ENCODE measurements at regions not wholly inside any gene's neighbourhood (a gene's known extent, or its start where the extent isn't known, plus 50 kb on each side); places are given as distances from the start of the nearest gene placed in this dataset.

GRCh38 chr9:71592400-71592799, 175.9 kb downstream of the CEMIP2 start:
- no peaks in the 10 kb centered on the region for H3K79me2 ChIP-seq (ENCODE audit: low read length)
- no peak overlapping the region for H3K4me3 ChIP-seq (ENCODE audit: low read length)
- TF ChIP-seq EZH2phosphoT487 (IDR thresholded peaks at IDR 0.05; ENCODE audit: low read depth), result no peak
- no peak for TF ChIP-seq CTCF (IDR thresholded peaks at IDR 0.05; ENCODE audit: low read depth, low read length)
- no peaks in the 10 kb centered on the region for H3K9me3 ChIP-seq (ENCODE audit: insufficient read depth, low read length)
- no peak overlapping the region for H3K4me2 ChIP-seq (ENCODE audit: low read length)
- no peaks in the 10 kb centered on the region for H4K20me1 ChIP-seq (ENCODE audit: insufficient read depth, low read length)
- H3K27ac ChIP-seq (ENCODE audit: low read length), result no peak overlapping the region
- no peaks in the 10 kb centered on the region for H3K36me3 ChIP-seq (replicated peaks; ENCODE audit: low read depth, low read length)
- no peaks in the 10 kb centered on the region for H3K27me3 ChIP-seq (ENCODE audit: low read depth, low read length)
- H3K9ac ChIP-seq (ENCODE audit: low read length), result no peak overlapping the region
- H3K4me1 ChIP-seq (ENCODE audit: low read length), result no peaks in the 10 kb centered on the region
- H2AFZ ChIP-seq (ENCODE audit: low read depth, low read length), result no peak overlapping the region

- H2AFZ ChIP-seq (ENCODE audit: low read depth, low read length), result no peak overlapping the region
- no peak overlapping the region for H3K27ac ChIP-seq (ENCODE audit: low read length)
- no peaks in the 10 kb centered on the region for H4K20me1 ChIP-seq (ENCODE audit: insufficient read depth, low read length)
- no peak overlapping the region for H3K9ac ChIP-seq (ENCODE audit: low read length)
- TF ChIP-seq CTCF (IDR thresholded peaks at IDR 0.05; ENCODE audit: low read depth, low read length), result no peak
- TF ChIP-seq EZH2phosphoT487 (IDR thresholded peaks at IDR 0.05; ENCODE audit: low read depth), result no peak
- no peaks in the 10 kb centered on the region for H3K4me1 ChIP-seq (ENCODE audit: low read length)
- no peak overlapping the region for H3K4me2 ChIP-seq (ENCODE audit: low read length)
- H3K4me3 ChIP-seq (ENCODE audit: low read length), result no peak overlapping the region
- H3K9me3 ChIP-seq (ENCODE audit: insufficient read depth, low read length), result no peaks in the 10 kb centered on the region
- H3K79me2 ChIP-seq (ENCODE audit: low read length), result no peaks in the 10 kb centered on the region
- no peaks in the 10 kb centered on the region for H3K36me3 ChIP-seq (replicated peaks; ENCODE audit: low read depth, low read length)
- no peaks in the 10 kb centered on the region for H3K27me3 ChIP-seq (ENCODE audit: low read depth, low read length)
Observed at GRCh38 chr9:71590362-71590761, 178.0 kb downstream of the CEMIP2 start.

- H3K4me3 ChIP-seq (ENCODE audit: low read length), result no peak overlapping the region
- no peak overlapping the region for H2AFZ ChIP-seq (ENCODE audit: low read depth, low read length)
- no peak overlapping the region for H3K9ac ChIP-seq (ENCODE audit: low read length)
Observed at GRCh38 chr9:71589612-71590011, 178.7 kb downstream of the CEMIP2 start.

GRCh38 chr9:71587576-71588362, 180.5 kb downstream of the CEMIP2 start:
- no peaks in the 10 kb centered on the region for H3K9me3 ChIP-seq (ENCODE audit: insufficient read depth, low read length)
- H3K4me2 ChIP-seq (ENCODE audit: low read length), result no peak overlapping the region
- no peaks in the 10 kb centered on the region for H3K79me2 ChIP-seq (ENCODE audit: low read length)
- no peak for TF ChIP-seq EZH2phosphoT487 (IDR thresholded peaks at IDR 0.05; ENCODE audit: low read depth)
- TF ChIP-seq CTCF (IDR thresholded peaks at IDR 0.05; ENCODE audit: low read depth, low read length), result no peak
- H3K27me3 ChIP-seq (ENCODE audit: low read depth, low read length), result no peaks in the 10 kb centered on the region
- no peaks in the 10 kb centered on the region for H4K20me1 ChIP-seq (ENCODE audit: insufficient read depth, low read length)
- no peaks in the 10 kb centered on the region for H3K36me3 ChIP-seq (replicated peaks; ENCODE audit: low read depth, low read length)
- H3K9ac ChIP-seq (ENCODE audit: low read length), result no peak overlapping the region
- H3K27ac ChIP-seq (ENCODE audit: low read length), result no peak overlapping the region
- H2AFZ ChIP-seq (ENCODE audit: low read depth, low read length), result no peak overlapping the region
- H3K4me1 ChIP-seq (ENCODE audit: low read length), result no peaks in the 10 kb centered on the region
- no peak overlapping the region for H3K4me3 ChIP-seq (ENCODE audit: low read length)

More at GRCh38 chr9:71589612-71590011, 178.7 kb downstream of the CEMIP2 start:
- H3K4me2 ChIP-seq (ENCODE audit: low read length), result no peak overlapping the region
- no peaks in the 10 kb centered on the region for H4K20me1 ChIP-seq (ENCODE audit: insufficient read depth, low read length)
- no peaks in the 10 kb centered on the region for H3K36me3 ChIP-seq (replicated peaks; ENCODE audit: low read depth, low read length)
- TF ChIP-seq CTCF (IDR thresholded peaks at IDR 0.05; ENCODE audit: low read depth, low read length), result no peak
- no peak for TF ChIP-seq EZH2phosphoT487 (IDR thresholded peaks at IDR 0.05; ENCODE audit: low read depth)
- no peaks in the 10 kb centered on the region for H3K79me2 ChIP-seq (ENCODE audit: low read length)
- H3K27me3 ChIP-seq (ENCODE audit: low read depth, low read length), result no peaks in the 10 kb centered on the region
- H3K27ac ChIP-seq (ENCODE audit: low read length), result no peak overlapping the region
- no peaks in the 10 kb centered on the region for H3K4me1 ChIP-seq (ENCODE audit: low read length)
- H3K9me3 ChIP-seq (ENCODE audit: insufficient read depth, low read length), result no peaks in the 10 kb centered on the region

All from OCI-LY3 (cell line).